Kidney (tissue), 13 donors: ENCODE measurements at regions not wholly inside any gene's neighbourhood (a gene's known extent, or its start where the extent isn't known, plus 50 kb on each side); places are given as distances from the start of the nearest gene placed in this dataset.

Experiments
- DNase-seq, 5 donors: peaks; one replicate each; pipeline ENCODE4 v3.0.0-alpha.2; 2013 to 2020
- FAIRE-seq: peaks from 2 replicates; lab custom pipeline; 2012; peaks lifted over from hg19 to GRCh38; lab: Jason Lieb, UNC
- H3K27ac ChIP-seq, 2 donors: one replicate each; pipeline ENCODE4 v1.7.0; 2013; ENCODE audit warnings: low read depth in 2 of 2, low read length in 2 of 2, inconsistent platforms in 1 of 2
- H3K27me3 ChIP-seq: one replicate; pipeline ENCODE4 v1.7.1; 2013; ENCODE audit warnings: low read length, inconsistent platforms; ENCODE audit not compliant: control insufficient read depth, insufficient read depth
- H3K36me3 ChIP-seq, 3 donors: one replicate each; pipeline versions ENCODE4 v1.7.0 to v1.7.1; 2013; ENCODE audit warnings: low read length in 3 of 3, control low read depth in 1 of 3, inconsistent platforms in 1 of 3; ENCODE audit not compliant: insufficient read depth in 3 of 3, control insufficient read depth in 2 of 3
- H3K4me1 ChIP-seq, 3 donors: one replicate each; pipeline versions ENCODE4 v1.7.0 to v1.7.1; 2013; ENCODE audit warnings: low read length in 3 of 3, inconsistent platforms in 1 of 3, low read depth in 1 of 3; ENCODE audit not compliant: control insufficient read depth in 2 of 3, insufficient read depth in 2 of 3
- H3K4me3 ChIP-seq, 3 donors: one replicate each; pipeline versions ENCODE4 v1.7.0 to v1.8.1; 2013; ENCODE audit warnings: low read length in 3 of 3, control low read depth in 1 of 3, inconsistent platforms in 1 of 3
- H3K9ac ChIP-seq, 3 donors: one replicate each; pipeline versions ENCODE4 v1.7.0 to v1.7.1; 2013; ENCODE audit warnings: low read length in 3 of 3, control low read depth in 1 of 3, inconsistent platforms in 1 of 3
- H3K9me3 ChIP-seq, 3 donors: one replicate each; pipeline versions ENCODE4 v1.7.0 to v1.7.1; 2013; ENCODE audit warnings: low read length in 3 of 3, control low read depth in 1 of 3, inconsistent platforms in 1 of 3; ENCODE audit not compliant: control insufficient read depth in 2 of 3, insufficient read depth in 1 of 3
- intact Hi-C: fragments of 100-400 bp; cut with DNase I; formaldehyde crosslinking; loops from one replicate; pipeline ENCODE4 v1.11.1; 2022
- TF ChIP-seq, protein P1 (sequence below): IDR thresholded peaks from 3 replicates; pipeline ENCODE4 v1.5.1; 2012; ENCODE audit warnings: mild to moderate bottlenecking, moderate library complexity, borderline replicate concordance; ENCODE audit not compliant: insufficient read depth; ENCODE audit errors: extremely low read depth
- donor health status: control.
- donor health status: control.
- donor health status: control.
- donor health status: control.
- donor health status: control.
- donor health status: DM: yes; HTN: yes; CAD: no.
- donor health status: Normal renal cell carcinoma (clear cell type).

- no peak overlapping the region for H3K27ac ChIP-seq
- H3K9me3 ChIP-seq, result no peaks in the 10 kb centered on the region
- H3K4me3 ChIP-seq, result no peak overlapping the region
- intact Hi-C loops, result no loop called here
- H3K27me3 ChIP-seq, result no peaks in the 10 kb centered on the region
- no peaks in the 10 kb centered on the region for H3K4me1 ChIP-seq
- no peaks in the 10 kb centered on the region for H3K36me3 ChIP-seq
- TF ChIP-seq, protein P1, sequence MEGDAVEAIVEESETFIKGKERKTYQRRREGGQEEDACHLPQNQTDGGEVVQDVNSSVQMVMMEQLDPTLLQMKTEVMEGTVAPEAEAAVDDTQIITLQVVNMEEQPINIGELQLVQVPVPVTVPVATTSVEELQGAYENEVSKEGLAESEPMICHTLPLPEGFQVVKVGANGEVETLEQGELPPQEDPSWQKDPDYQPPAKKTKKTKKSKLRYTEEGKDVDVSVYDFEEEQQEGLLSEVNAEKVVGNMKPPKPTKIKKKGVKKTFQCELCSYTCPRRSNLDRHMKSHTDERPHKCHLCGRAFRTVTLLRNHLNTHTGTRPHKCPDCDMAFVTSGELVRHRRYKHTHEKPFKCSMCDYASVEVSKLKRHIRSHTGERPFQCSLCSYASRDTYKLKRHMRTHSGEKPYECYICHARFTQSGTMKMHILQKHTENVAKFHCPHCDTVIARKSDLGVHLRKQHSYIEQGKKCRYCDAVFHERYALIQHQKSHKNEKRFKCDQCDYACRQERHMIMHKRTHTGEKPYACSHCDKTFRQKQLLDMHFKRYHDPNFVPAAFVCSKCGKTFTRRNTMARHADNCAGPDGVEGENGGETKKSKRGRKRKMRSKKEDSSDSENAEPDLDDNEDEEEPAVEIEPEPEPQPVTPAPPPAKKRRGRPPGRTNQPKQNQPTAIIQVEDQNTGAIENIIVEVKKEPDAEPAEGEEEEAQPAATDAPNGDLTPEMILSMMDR, result no peak
- FAIRE-seq (no peak), DNase-seq (peak in 1 of 5 donors; percentile 46)
- no peak overlapping the region for H3K9ac ChIP-seq
Observed at GRCh38 chr9:126051446-126052130, 275.0 kb upstream of the MVB12B start.

GRCh38 chr9:126052791-126053190 lies 273.8 kb upstream of the MVB12B start:
- Histone ChIP-seq H3K36me3 (no peaks in the 10 kb centered on the region), H3K9me3 (no peaks in the 10 kb centered on the region), H3K4me3 (no peak overlapping the region), H3K27ac (no peak overlapping the region), H3K4me1 (no peaks in the 10 kb centered on the region), H3K9ac (no peak overlapping the region), H3K27me3 (no peaks in the 10 kb centered on the region)
- FAIRE-seq (no peak), DNase-seq (peak in 1 of 5 donors; percentile 17)
- intact Hi-C loops, result no loop called here
- TF ChIP-seq, protein P1, result no peak

GRCh38 chr9:126053913-126054312 lies 272.7 kb upstream of the MVB12B start:
- Histone ChIP-seq H3K4me3 (no peak overlapping the region), H3K27ac (no peak overlapping the region), H3K9me3 (no peaks in the 10 kb centered on the region), H3K4me1 (no peaks in the 10 kb centered on the region), H3K36me3 (no peaks in the 10 kb centered on the region), H3K27me3 (no peaks in the 10 kb centered on the region), H3K9ac (no peak overlapping the region)
- intact Hi-C loops, result no loop called here
- TF ChIP-seq, protein P1, result no peak
- DNase-seq (peak in 2 of 5 donors; percentile 8 to 26), FAIRE-seq (no peak)
